IPS-20b (cell line): ENCODE measurements at regions not wholly inside any gene's neighbourhood (a gene's known extent, or its start where the extent isn't known, plus 50 kb on each side); places are given as distances from the start of the nearest gene placed in this dataset.

Source experiments
- H3K27ac ChIP-seq: one replicate; pipeline ENCODE4 v1.5.1; 2013; ENCODE audit warnings: low read length
- H3K27me3 ChIP-seq: 2 replicates; pipeline ENCODE4 v1.6.1; 2013; ENCODE audit warnings: mild to moderate bottlenecking, low read length, inconsistent platforms; ENCODE audit not compliant: insufficient read depth
- H3K36me3 ChIP-seq: 2 replicates; pipeline ENCODE4 v1.6.1; 2013; ENCODE audit warnings: low read depth, mild to moderate bottlenecking, inconsistent platforms, low read length, moderate library complexity; ENCODE audit not compliant: insufficient read depth
- H3K4me1 ChIP-seq: 2 replicates; pipeline ENCODE4 v1.6.1; 2013; ENCODE audit warnings: mild to moderate bottlenecking, control low read depth, inconsistent platforms, low read length, moderate library complexity; ENCODE audit not compliant: insufficient read depth
- H3K4me3 ChIP-seq: 2 replicates; pipeline ENCODE4 v1.5.1; 2013; ENCODE audit warnings: mild to moderate bottlenecking, low read length, inconsistent platforms
- H3K9ac ChIP-seq: 2 replicates; pipeline ENCODE4 v1.6.1; 2013; ENCODE audit warnings: low read depth, mild to moderate bottlenecking, inconsistent platforms, low read length, moderate library complexity
- H3K9me3 ChIP-seq: 2 replicates; pipeline ENCODE4 v1.6.1; 2013; ENCODE audit warnings: mild to moderate bottlenecking, low read depth, low read length, inconsistent platforms; ENCODE audit not compliant: insufficient read depth

DNA sequence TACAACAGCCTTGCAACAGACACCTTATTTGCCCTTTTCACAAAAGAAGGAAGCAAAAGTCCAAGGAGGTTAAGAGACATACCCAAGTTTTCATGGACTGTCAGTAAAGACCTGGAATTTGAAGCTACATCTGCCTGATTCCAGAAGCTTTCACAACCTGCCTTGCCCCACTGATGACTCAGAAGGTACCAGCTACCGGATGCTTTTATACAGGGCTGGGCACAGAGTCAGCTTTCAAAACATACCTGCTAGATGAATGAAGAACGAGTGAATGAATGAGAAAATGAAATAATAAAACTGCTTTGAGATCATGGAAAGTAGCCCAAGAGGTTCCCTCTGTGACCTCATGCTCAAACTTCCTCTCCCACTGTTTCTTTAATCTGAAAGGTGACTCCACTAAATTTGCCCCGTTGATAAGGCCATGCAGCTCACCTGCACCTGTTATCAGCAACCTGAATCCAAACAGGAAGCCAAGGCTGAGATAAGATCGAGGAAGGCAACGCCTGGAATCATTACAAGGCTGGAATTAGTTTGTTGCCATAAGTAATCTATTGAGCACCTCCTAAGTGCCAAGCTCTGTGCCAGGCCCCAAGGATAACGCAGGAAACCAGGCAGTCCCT, 151.5 kb downstream of the WDR11 start:
- H3K4me3 ChIP-seq: no peak overlapping the region
- H3K9ac ChIP-seq: no peak overlapping the region
- H3K4me1 ChIP-seq: no peaks in the 10 kb centered on the region
- no peak overlapping the region for H3K27ac ChIP-seq
- H3K36me3 ChIP-seq: no peaks in the 10 kb centered on the region
- H3K9me3 ChIP-seq: peaks cover 7% of the 10 kb centered on the region
- no peaks in the 10 kb centered on the region for H3K27me3 ChIP-seq

DNA sequence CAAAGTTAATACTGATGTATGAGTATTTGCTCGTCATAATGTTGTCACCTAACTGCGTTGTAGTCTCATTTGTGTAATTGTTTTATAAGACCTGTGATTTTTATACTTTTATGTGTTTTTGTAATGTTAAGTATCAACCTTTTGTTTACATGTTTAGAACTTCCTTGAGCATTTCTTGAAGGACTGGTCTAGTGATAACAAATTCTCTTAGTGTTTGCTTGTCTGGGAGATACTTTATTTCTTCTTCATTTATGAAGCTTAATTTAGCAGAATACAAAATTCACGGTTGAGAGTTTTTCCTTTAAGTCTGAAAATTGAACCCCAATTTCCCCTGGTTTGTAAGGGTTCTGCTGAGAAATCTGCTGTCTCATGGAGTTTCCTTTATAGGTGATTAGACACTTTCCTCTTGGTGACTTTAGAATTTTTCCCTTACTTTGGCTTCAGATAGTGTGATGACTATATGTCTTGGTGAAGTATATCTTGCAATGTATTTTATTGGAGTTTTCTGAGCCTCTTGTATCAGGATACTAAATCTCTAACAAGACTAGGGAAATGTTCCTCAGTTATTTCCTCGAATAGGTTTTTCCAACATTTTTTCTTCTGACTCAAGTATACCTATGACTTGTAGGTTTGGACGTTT, 154.9 kb downstream of the WDR11 start:
- Histone ChIP-seq H3K9me3 (peaks cover 7% of the 10 kb centered on the region), H3K9ac (no peak overlapping the region)

DNA sequence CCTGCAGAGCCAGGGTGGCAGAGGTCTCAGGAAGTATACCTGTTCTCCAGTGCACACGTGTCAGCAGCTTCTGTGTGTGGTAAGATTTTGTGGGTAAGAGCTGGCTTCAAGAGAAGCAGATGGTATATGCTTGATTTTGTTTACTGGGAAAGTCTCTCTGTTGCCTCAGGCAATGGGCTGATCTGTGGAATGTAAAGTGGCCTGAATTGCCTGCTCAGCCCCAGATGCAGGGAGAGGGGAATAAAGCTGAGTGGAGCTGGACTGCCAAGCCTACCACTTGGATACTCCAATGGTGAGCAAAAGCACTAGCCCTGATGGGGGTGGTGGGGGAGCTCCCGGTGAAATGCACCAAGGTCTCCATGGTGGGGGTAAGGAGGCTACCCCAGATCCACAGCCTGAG, 156.1 kb downstream of the WDR11 start:
- Histone ChIP-seq H3K27me3 (no peaks in the 10 kb centered on the region), H3K9ac (no peak overlapping the region), H3K4me1 (no peaks in the 10 kb centered on the region), H3K9me3 (peaks cover 7% of the 10 kb centered on the region), H3K36me3 (no peaks in the 10 kb centered on the region), H3K27ac (no peak overlapping the region), H3K4me3 (no peak overlapping the region)

More for the DNA sequence above, 154.9 kb downstream of the WDR11 start:
- no peaks in the 10 kb centered on the region for H3K4me1 ChIP-seq
- no peak overlapping the region for H3K4me3 ChIP-seq
- no peaks in the 10 kb centered on the region for H3K36me3 ChIP-seq
- no peaks in the 10 kb centered on the region for H3K27me3 ChIP-seq
- no peak overlapping the region for H3K27ac ChIP-seq

DNA sequence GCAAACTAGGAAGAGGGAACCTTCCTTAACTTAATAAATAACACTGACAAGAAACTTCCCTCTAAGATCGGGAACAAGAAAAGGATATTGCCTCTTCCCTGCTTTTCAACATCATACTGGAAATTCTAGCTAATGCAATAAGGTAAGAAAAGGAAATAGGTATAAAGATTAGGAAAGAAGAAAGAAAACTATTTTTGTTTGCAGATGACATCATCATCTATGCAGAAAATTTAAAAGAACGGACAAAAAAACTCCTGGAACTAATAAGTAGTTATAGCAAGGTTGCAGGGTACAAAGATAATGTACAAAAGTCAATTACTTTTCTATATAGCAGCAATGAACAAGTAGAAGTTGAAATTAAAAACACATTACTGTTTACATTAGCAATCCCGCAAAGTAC, 164.8 kb downstream of the WDR11 start:
- H3K9me3 ChIP-seq: peaks cover 3% of the 10 kb centered on the region; the same call in 1 of the 2 replicates
- H3K4me3 ChIP-seq: no peak overlapping the region
- no peaks in the 10 kb centered on the region for H3K36me3 ChIP-seq
- H3K27ac ChIP-seq: no peak overlapping the region
- no peaks in the 10 kb centered on the region for H3K27me3 ChIP-seq
- no peaks in the 10 kb centered on the region for H3K4me1 ChIP-seq
- no peak overlapping the region for H3K9ac ChIP-seq

DNA sequence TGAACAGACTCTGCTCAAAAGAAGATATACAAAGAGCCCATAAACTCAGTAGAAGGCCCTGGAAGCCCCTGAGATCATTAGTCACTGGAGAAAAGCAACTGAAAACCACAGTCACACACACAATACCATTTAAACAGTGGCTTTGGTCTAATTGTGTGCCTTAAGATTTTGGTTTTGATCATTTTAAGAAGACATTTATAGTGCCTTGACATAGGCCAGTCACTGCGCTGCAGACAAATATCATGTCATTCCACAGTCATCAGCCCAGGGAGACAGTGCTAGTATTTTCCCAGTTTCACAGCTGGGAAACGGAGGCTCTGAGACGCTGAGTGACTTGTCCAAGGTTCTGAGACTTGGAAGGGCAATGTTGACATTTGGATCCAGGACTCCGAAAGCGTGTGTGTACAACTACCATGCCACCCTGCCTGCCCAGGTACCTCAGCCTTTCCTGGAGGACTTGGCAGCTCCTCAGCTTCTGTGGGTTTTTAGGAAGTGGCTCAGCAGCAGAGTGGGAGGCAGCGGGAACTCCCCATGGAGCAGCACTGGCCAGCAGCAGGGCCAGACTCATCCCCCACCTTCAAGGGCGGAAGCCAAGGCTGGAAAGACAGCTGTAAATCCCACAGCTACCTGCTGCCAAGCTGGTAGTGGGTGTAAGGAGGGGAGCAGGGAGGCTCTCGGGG, 173.9 kb downstream of the WDR11 start:
- Histone ChIP-seq H3K4me3 (no peak overlapping the region), H3K9ac (no peak overlapping the region), H3K4me1 (no peaks in the 10 kb centered on the region), H3K27ac (no peak overlapping the region), H3K36me3 (no peaks in the 10 kb centered on the region), H3K9me3 (no peaks in the 10 kb centered on the region), H3K27me3 (no peaks in the 10 kb centered on the region)

DNA sequence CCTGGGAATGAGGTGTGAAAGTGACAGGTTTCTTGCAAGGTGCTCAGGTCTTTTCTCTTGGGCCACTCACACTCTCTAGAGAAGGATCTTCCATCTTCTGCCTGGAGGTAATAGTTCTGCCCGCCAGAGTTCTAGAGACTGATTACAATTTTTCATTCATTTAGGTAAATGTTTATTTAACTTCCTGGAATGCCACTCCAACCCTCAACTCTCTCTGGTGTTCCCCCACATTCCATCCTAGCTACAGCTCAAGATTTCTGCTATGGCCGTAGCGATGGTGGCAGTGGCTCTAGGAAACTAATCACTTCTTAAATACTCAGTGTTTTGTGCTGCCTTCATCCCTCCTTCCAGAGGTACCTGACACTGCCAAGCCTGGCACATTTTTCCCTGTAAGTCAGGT, 174.6 kb downstream of the WDR11 start:
- Histone ChIP-seq H3K4me1 (no peaks in the 10 kb centered on the region), H3K27me3 (no peaks in the 10 kb centered on the region), H3K4me3 (no peak overlapping the region), H3K9ac (no peak overlapping the region), H3K36me3 (no peaks in the 10 kb centered on the region), H3K9me3 (no peaks in the 10 kb centered on the region), H3K27ac (no peak overlapping the region)

DNA sequence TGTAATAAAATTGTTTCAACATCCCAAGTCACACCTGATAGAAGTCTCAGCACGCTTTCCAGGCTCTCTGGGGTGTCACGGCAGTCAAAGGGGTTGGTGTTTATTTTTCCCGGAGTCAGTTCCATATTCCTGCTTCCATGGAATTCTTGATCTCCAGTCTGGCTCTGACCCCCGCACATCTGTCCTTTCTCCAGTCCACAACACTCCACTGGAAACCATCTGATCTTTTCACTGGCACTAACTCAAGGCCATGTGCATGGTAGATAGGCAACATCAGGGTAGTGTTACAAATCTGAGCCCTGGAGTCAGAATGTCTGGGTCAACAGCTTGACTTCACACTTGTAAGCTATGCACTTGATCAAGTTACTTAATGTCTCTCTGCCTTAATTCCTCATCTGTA, 176.2 kb downstream of the WDR11 start:
- no peaks in the 10 kb centered on the region for H3K36me3 ChIP-seq
- no peaks in the 10 kb centered on the region for H3K4me1 ChIP-seq
- no peak overlapping the region for H3K27ac ChIP-seq

DNA sequence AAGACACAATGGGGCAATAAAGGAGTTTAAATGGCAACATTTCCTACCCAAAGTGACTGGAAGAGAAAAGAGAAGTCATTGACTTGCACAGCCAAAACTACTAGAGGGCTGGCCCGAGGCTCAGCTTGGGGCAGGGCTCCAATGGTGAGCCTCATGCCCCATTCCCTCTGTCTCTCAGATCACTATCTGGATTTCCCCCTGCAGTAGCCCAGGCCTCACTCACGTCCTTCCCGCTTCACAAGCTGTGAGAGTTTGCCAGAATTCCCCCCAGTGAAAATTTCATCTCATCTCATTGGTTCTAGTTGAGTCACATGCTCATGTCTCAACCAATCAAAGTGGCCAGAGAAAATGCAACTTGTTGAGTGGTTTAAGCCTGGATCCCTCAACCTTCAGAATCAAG, 181.3 kb downstream of the WDR11 start:
- Histone ChIP-seq H3K27me3 (no peaks in the 10 kb centered on the region), H3K9me3 (no peaks in the 10 kb centered on the region; the same call in 1 of the 2 replicates), H3K27ac (no peak overlapping the region), H3K9ac (no peak overlapping the region), H3K4me1 (peaks cover 4% of the 10 kb centered on the region), H3K36me3 (no peaks in the 10 kb centered on the region), H3K4me3 (no peak overlapping the region)

More for the DNA sequence above, 176.2 kb downstream of the WDR11 start:
- Histone ChIP-seq H3K9ac (no peak overlapping the region), H3K9me3 (no peaks in the 10 kb centered on the region), H3K27me3 (no peaks in the 10 kb centered on the region), H3K4me3 (no peak overlapping the region)

DNA sequence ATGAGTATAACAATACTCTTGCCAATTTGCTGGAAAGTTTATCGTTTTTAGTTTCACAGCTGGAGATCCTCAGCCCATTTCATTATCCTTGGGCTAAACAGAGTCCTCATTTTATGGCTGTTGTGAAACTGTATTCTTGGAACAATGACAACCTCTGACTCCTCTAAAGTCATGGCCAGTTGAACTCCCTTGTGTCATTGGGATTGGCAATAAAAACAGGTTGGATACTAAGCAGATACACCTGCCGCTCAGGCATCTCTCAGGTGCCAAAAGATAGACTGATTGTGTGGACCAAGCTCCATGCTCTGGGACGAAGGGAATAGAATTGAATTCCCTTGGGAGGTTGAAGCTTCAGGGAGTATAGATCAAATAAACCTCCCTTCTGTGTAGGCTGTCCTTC, 182.2 kb downstream of the WDR11 start:
- H3K9ac ChIP-seq: no peak overlapping the region
- peaks cover 4% of the 10 kb centered on the region for H3K4me1 ChIP-seq
- no peaks in the 10 kb centered on the region for H3K27me3 ChIP-seq
- no peaks in the 10 kb centered on the region; the same call in 1 of the 2 replicates for H3K9me3 ChIP-seq
- H3K27ac ChIP-seq: no peak overlapping the region
- H3K36me3 ChIP-seq: no peaks in the 10 kb centered on the region
- no peak overlapping the region for H3K4me3 ChIP-seq

DNA sequence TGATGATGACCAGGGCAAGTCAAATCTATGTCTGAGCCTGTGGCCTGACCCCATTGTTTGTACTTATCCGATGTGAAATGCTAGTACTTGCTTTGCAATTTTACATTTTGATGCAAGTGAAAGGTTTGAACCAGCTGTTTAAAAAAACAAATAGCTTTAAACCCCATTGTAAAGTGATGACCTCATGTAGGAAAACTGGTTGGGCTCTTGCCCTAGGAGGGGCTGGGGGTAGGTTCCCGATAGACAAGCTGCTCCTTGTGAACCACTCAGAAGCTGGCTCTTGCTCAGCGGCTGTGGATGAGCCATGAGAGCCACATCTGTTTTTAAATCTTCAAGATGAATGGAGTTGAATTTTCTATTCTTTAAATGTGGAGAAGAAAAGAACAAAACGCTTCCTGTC, 185.3 kb downstream of the WDR11 start:
- Histone ChIP-seq H3K9ac (no peak overlapping the region), H3K4me3 (no peak overlapping the region)

DNA sequence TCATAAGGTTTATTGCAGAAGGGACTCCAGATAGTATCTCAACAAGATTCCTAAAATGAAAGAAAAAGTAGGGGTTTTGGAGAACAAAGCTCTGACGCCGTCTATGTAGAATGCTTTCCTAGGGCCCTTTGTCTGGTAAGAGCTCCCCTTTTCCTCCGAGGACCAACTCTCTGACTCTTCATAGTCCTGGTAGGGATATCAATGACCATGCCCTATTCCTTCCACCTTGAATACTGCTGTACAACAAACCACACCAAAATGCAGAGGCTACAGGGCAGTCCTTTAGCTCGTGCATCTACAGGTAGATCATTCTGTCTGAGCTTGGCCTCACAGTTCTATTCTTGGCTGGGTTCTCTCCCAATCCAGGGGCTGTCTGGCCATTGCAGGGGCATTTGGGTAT, 190.3 kb downstream of the WDR11 start:
- H3K9ac ChIP-seq: no peak overlapping the region

More for the DNA sequence above, 185.3 kb downstream of the WDR11 start:
- Histone ChIP-seq H3K27ac (no peak overlapping the region), H3K27me3 (no peaks in the 10 kb centered on the region), H3K9me3 (no peaks in the 10 kb centered on the region; the same call in 1 of the 2 replicates), H3K4me1 (peaks cover 4% of the 10 kb centered on the region), H3K36me3 (no peaks in the 10 kb centered on the region)

DNA sequence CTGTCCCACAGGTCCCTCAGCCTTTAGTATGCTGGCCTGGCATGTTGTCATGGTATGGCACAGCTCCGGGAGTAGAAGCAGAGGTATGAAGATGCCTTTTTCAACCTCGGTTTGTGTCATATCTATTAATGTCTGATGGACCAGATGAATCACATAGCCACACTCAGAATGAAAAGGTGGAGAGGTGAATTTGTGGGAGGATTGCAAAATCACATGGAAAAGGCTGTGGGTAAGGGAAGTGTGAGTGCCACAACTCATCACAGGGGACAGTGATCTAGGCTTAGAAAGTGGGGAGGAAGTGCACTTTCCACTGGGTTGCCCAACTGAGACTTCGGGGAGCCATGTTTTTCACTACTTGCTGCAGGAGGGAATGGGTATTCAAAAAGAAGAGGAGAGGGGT, 190.7 kb downstream of the WDR11 start:
- Histone ChIP-seq H3K36me3 (no peaks in the 10 kb centered on the region), H3K27ac (no peak overlapping the region), H3K9ac (no peak overlapping the region), H3K9me3 (no peaks in the 10 kb centered on the region), H3K4me1 (no peaks in the 10 kb centered on the region; the same call in 1 of the 2 replicates), H3K4me3 (no peak overlapping the region), H3K27me3 (no peaks in the 10 kb centered on the region)

More for the DNA sequence above, 190.3 kb downstream of the WDR11 start:
- H3K4me3 ChIP-seq: no peak overlapping the region
- no peaks in the 10 kb centered on the region for H3K9me3 ChIP-seq
- no peaks in the 10 kb centered on the region; the same call in none of the 2 replicates for H3K4me1 ChIP-seq
- H3K27me3 ChIP-seq: no peaks in the 10 kb centered on the region
- no peaks in the 10 kb centered on the region for H3K36me3 ChIP-seq
- H3K27ac ChIP-seq: no peak overlapping the region
